Activated T-helper 2 cell treated with anti-CD3 and anti-CD28 coated beads, Interferon-gamma antibody, Interleukin-2, Interleukin-4, amounts not matched to agents 10 μg/mL and 5 μg/mL and 100 μg/mL, durations not matched to agents 14 hours and 24 hours and 36 hours (primary cell): ENCODE measurements at regions not wholly inside any gene's neighbourhood (a gene's known extent, or its start where the extent isn't known, plus 50 kb on each side); places are given as distances from the start of the nearest gene placed in this dataset.

Experiments
- DNase-seq: peaks from one replicate; pipeline ENCODE4 v3.0.0; 2021; ENCODE audit warnings: low spot score
- H3K27ac Mint-ChIP-seq: one replicate; pipeline ENCODE4 v1.8.0; 2021; ENCODE audit warnings: mixed read lengths
- H3K27me3 Mint-ChIP-seq: one replicate; pipeline ENCODE4 v1.8.0; 2021; ENCODE audit warnings: low read depth, mixed read lengths
- H3K36me3 Mint-ChIP-seq: one replicate; pipeline ENCODE4 v1.8.0; 2021; ENCODE audit warnings: low read depth, mixed read lengths
- H3K4me1 Mint-ChIP-seq: one replicate; pipeline ENCODE4 v1.8.0; 2021; ENCODE audit warnings: low read depth, mixed read lengths
- H3K4me3 Mint-ChIP-seq: one replicate; pipeline ENCODE4 v1.8.0; 2021; ENCODE audit warnings: low read depth, mild to moderate bottlenecking, moderate library complexity, mixed read lengths
- H3K9me3 Mint-ChIP-seq: one replicate; pipeline ENCODE4 v1.8.0; 2021; ENCODE audit warnings: mixed read lengths
- intact Hi-C: fragments of 100-400 bp; cut with micrococcal nuclease; formaldehyde crosslinking; loops from one replicate; pipeline ENCODE4 v1.15.1; 2023

DNA sequence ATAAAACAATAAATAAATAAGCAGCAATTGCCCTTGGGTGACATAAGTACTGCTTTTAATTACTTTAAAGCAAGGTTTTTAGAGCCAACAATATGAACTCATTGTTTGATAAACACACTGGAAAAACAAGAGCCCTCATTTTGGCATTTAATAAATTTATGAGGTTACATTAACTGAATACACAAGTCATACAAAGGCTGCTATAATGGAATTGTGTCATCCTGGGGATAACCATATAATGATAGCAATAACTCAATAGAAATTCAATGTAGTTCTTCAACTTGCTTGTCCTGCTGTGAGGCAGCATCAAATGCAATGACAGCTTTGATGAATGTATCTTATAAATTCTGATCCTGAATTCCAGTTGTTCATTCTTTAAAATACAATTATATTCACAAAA, 1512.5 kb downstream of the STIM2 start:
- Mint-ChIP-seq H3K27ac (no peak overlapping the region), H3K9me3 (peaks cover 44% of the 10 kb centered on the region), H3K4me1 (no peaks in the 10 kb centered on the region), H3K27me3 (no peaks in the 10 kb centered on the region), H3K36me3 (no peaks in the 10 kb centered on the region), H3K4me3 (no peak overlapping the region)
- DNase-seq, result no peak
- intact Hi-C loops, result no loop called here

DNA sequence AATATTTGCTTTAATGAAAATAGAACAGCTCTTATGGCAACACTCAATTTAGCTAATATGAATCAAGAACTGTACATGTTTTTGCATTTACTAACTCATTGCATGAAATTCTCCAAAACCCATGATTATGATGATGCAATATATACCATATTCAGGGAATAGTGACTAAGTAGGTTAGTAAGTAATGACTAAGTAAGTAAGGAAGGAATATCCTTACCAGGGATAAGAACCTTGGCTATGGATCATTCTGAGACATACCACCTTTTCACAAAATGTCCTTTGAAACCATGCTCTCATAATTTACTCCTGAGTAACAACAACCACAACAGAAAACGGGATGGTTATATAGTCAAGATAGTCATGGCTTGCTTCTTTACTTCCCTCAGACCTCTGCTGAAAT, 1513.0 kb downstream of the STIM2 start:
- Mint-ChIP-seq H3K27ac (no peak overlapping the region), H3K4me3 (no peak overlapping the region), H3K36me3 (no peaks in the 10 kb centered on the region), H3K27me3 (no peaks in the 10 kb centered on the region), H3K9me3 (peaks cover 46% of the 10 kb centered on the region), H3K4me1 (no peaks in the 10 kb centered on the region)
- DNase-seq, result no peak
- intact Hi-C loops, result no loop called here

DNA sequence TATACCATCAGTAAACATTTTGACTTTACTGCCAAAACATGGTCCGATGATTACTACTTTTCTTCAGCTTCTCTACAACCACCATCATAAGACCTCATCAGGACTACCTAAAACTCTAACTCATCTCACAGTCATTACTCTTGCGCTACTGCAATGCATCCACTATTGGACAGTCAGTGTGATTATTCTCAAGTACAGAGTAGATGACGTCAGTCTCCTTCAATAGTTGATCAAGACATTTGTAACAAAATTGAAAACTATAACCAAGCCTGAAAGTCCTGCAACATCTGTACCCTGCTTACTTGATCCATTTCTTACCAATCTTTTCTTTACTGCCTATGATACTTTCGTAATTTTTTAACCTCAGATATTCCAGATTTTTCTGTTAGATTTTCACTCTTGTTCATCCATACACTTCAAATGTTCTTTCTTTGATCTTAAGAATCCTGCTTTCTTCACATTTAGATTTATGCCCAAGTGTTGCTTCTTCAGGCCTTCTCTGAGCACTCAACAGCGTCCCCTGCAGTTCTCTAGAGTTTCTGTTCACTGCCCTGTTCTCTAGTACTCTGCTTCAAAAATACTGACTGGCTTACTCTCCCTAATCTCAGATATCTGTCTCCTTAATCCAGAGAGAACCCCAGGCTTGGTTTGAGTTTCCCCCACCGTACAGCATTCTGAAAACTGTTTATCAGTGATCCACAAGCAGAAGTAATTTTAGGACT, 1517.6 kb downstream of the STIM2 start:
- H3K27me3 Mint-ChIP-seq, result no peaks in the 10 kb centered on the region
- peaks cover 35% of the 10 kb centered on the region for H3K9me3 Mint-ChIP-seq
- no peak for DNase-seq
- H3K36me3 Mint-ChIP-seq, result no peaks in the 10 kb centered on the region
- H3K4me3 Mint-ChIP-seq, result no peak overlapping the region
- intact Hi-C loops, result no loop called here
- no peak overlapping the region for H3K27ac Mint-ChIP-seq
- no peaks in the 10 kb centered on the region for H3K4me1 Mint-ChIP-seq

DNA sequence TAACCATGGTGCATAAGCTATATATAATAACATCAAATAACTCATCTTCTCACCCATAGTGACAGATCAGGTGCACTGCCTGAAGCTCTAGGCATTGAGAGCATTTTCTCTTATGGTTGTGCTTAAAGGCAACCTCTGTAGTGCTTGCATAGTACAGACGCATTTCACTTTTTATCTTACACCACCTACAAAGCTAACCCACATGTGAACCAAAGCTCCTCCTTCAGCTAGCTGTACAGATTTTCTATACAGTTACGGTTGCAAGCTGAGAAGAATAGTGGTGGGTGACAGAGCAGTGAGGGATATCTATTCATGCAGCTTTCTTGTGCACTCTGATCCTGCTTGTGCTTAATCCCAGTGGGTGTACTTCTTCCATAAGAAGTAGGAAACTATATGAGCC, 1525.2 kb downstream of the STIM2 start:
- Mint-ChIP-seq H3K9me3 (peaks cover 14% of the 10 kb centered on the region), H3K4me1 (no peaks in the 10 kb centered on the region), H3K4me3 (no peak overlapping the region), H3K36me3 (no peaks in the 10 kb centered on the region), H3K27me3 (no peaks in the 10 kb centered on the region), H3K27ac (no peak overlapping the region)
- intact Hi-C loops, result no loop called here
- no peak for DNase-seq

DNA sequence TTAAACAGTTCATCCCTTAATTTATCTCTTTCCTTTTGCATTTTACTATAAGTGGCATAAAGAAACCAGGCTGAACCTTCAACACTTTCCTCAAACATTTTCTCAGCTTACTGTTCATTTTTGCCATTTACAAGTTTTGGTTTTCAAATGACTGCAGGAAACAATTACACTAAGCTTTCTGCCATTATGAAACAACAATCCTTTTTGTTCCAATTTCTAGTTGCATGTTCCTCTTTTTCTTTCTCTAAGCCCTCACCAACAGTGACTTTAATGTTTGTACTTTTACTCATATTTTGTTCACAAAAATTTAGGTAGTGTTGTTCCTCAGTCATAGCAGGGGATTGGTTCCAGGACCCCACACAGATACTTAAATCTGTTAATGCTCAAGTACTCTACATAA, 1526.1 kb downstream of the STIM2 start:
- intact Hi-C loops, result no loop called here
- no peak overlapping the region for H3K4me3 Mint-ChIP-seq
- H3K36me3 Mint-ChIP-seq, result no peaks in the 10 kb centered on the region
- no peak for DNase-seq
- H3K27me3 Mint-ChIP-seq, result no peaks in the 10 kb centered on the region
- H3K9me3 Mint-ChIP-seq, result peaks cover 18% of the 10 kb centered on the region
- no peak overlapping the region for H3K27ac Mint-ChIP-seq
- no peaks in the 10 kb centered on the region for H3K4me1 Mint-ChIP-seq

DNA sequence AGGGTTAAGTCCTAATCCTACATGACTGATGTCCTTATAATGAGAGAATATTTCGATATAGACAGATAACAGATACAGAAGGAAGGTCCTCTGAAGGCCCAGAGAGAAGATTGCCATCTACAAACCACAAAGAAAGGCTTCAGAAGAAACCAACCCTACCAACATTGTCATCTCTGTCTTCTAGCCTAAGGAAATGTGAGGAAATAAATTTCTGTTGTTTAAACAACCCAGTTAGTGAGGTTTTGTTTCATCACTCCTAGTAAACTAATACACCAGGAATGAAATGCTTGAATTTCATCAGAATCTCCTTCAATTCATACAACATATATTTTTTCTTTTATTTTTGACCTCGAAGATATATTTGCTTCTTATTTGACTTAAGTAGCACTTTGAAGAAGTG, 1527.8 kb downstream of the STIM2 start:
- no peak for DNase-seq
- Mint-ChIP-seq H3K36me3 (no peaks in the 10 kb centered on the region), H3K4me3 (no peak overlapping the region), H3K27ac (no peak overlapping the region), H3K4me1 (no peaks in the 10 kb centered on the region), H3K27me3 (no peaks in the 10 kb centered on the region), H3K9me3 (peaks cover 30% of the 10 kb centered on the region)
- intact Hi-C loops, result no loop called here

DNA sequence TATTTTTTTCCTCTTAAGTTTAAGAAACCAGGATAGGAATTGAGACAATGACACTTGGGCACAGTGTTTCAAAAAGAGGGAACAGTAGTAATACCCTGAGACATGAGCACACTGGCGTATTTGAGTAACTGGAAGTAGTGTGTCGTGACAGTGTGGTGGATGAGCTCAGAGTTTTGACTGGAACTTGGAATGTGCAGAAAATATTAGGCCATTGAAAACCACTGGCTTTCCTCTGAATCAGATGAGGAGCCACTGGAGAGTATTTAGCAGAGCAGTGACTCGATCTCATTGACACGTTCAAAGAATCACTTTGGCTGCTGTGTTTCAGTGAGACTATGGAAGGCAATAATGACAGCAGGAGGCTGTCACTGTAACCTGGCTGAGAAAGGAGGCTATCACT, 1531.2 kb downstream of the STIM2 start:
- H3K9me3 Mint-ChIP-seq, result peaks cover 32% of the 10 kb centered on the region
- intact Hi-C loops, result no loop called here
- no peaks in the 10 kb centered on the region for H3K27me3 Mint-ChIP-seq
- H3K4me1 Mint-ChIP-seq, result no peaks in the 10 kb centered on the region
- H3K4me3 Mint-ChIP-seq, result no peak overlapping the region
- no peaks in the 10 kb centered on the region for H3K36me3 Mint-ChIP-seq
- H3K27ac Mint-ChIP-seq, result no peak overlapping the region
- no peak for DNase-seq

DNA sequence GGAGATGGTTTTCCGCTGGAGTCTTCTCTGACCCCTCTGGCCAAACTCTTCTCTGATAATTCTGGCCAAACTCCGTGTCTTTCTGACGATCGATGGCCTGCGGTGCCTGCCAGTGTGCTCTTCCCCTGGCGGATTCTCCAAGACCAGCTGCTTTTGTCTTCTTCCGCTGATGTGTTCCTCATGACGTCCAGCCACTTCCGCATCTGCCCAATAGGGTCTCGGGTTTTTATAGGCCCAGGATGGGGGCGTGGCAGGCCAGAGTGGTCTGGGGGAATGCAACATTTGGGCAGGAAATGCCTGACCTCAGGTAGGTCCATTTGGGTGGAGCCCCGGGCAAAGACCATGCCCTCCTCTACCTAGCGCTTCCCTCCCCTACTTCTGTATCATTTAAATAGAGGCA, 1542.1 kb downstream of the STIM2 start:
- no peaks in the 10 kb centered on the region for H3K4me1 Mint-ChIP-seq
- no peak overlapping the region for H3K4me3 Mint-ChIP-seq
- H3K36me3 Mint-ChIP-seq, result no peaks in the 10 kb centered on the region
- intact Hi-C loops, result no loop called here
- H3K27me3 Mint-ChIP-seq, result no peaks in the 10 kb centered on the region
- DNase-seq, result no peak
- peaks cover 40% of the 10 kb centered on the region for H3K9me3 Mint-ChIP-seq
- no peak overlapping the region for H3K27ac Mint-ChIP-seq

DNA sequence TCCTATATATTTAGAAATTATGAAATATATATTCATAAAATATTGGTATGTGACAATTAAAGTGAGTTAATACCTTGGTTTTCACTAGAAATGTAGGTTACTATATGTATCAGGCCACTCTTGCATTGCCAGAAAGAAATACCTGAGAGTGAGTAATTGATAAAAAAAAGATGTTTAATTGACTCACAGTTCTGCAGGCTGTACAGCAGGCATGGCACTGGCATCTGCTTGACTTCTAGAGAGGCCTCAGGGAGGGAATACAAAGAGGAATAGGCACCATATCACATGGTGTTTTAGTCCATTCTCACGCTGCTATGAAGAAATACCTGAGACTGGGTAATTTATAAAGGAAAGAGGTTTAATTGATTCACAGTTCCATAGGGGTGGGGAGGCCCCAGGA, 1560.6 kb downstream of the STIM2 start:
- Mint-ChIP-seq H3K9me3 (peaks cover 20% of the 10 kb centered on the region), H3K36me3 (no peaks in the 10 kb centered on the region), H3K4me1 (no peaks in the 10 kb centered on the region), H3K27me3 (no peaks in the 10 kb centered on the region), H3K27ac (no peak overlapping the region), H3K4me3 (no peak overlapping the region)
- intact Hi-C loops, result no loop called here
- no peak for DNase-seq

DNA sequence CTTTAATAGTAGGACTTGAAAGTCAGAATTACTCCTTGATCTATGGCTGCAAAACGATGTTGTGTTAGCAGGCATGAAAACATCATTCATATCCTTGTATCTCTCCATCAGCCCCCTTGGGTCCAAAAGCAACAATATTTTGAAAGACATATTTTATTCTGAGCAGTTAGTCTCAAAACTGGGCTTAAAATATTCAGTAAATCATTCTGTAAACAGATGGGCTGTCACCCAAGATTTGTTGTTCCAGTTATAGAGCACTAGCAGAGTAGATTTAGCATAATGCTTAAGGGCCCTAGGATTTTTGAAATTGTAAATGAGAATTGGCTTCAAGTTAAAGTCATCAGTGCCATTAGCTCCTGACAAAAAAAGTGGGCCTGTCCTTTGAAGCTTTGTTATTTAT, 1565.6 kb downstream of the STIM2 start:
- Mint-ChIP-seq H3K4me3 (no peak overlapping the region), H3K27me3 (no peaks in the 10 kb centered on the region), H3K27ac (no peak overlapping the region), H3K9me3 (peaks cover 22% of the 10 kb centered on the region), H3K4me1 (no peaks in the 10 kb centered on the region), H3K36me3 (no peaks in the 10 kb centered on the region)
- intact Hi-C loops, result no loop called here
- DNase-seq, result no peak

DNA sequence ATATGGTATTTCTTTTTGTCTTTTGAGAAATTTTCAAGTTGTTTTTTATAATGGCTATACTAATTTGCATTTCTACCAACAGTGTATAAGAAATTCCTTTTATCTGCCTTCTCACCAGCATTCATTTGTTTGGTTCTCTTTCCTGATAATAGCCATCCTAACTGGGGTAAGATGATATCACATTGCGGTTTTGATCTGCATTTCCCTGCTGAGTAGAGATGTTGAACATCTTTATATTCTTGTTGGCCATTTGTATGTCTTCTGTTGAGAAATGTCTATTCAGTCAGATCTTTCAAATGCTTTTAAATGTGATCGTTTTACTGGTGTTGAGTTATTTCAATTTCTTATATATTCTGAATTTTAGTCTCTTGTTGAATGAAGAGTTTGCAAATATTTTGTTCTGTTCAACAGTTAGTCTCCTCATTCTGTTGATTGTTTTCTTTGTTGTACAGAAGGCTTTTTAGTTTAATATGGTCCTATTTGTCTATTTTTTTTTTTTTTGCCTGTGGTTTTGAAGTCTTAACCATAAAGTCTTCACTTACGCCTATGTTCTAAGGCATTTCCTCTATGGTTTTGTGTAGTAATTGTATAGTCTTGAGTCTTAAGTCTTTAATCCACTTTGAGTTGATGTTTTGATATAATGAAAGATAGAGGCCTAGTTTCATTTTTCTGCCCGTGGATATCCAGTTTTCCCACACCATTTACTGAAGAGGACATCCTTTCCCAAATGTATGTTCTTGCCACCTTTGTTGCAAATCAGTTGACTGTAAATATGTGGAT, 1566.9 kb downstream of the STIM2 start:
- Mint-ChIP-seq H3K4me3 (no peak overlapping the region), H3K27ac (no peak overlapping the region), H3K36me3 (no peaks in the 10 kb centered on the region), H3K9me3 (peaks cover 21% of the 10 kb centered on the region), H3K4me1 (no peaks in the 10 kb centered on the region), H3K27me3 (no peaks in the 10 kb centered on the region)
- no peak for DNase-seq
- intact Hi-C loops, result no loop called here

DNA sequence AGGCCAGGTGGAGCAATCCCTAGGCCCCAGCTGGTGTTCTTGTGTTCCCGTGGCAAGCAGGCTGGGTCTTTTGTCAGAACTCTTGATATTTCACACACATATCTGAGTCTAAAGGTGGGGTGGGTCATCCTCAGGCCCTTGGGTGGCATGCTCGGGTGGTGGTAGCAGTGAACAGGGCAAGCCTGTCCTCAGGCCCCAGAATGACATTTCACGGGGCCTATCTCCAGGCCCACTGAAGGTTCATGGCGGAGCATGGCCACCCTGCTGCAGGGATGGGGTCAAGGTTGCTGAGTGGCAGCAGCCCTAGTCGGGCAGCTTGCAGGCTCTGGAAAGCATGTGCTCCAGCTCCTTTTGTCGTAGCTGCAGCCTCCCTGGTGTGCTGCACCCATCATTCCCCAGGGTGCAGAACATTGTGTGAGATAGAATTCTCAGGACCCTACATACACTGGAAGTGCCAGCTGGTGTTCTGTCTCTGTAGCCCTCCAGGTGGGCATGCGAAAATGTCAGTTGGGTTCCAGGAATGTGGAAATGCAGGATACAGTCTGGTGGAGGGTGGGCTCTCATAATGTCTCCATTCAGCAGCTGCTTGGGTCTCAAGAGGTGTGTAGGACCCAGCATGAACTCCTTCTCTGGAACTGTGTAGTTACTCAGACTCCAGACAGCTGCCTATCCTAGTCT, 1571.8 kb downstream of the STIM2 start:
- DNase-seq, result no peak
- intact Hi-C loops, result no loop called here
- Mint-ChIP-seq H3K27ac (no peak overlapping the region), H3K9me3 (peaks cover 30% of the 10 kb centered on the region), H3K4me3 (no peak overlapping the region), H3K36me3 (no peaks in the 10 kb centered on the region), H3K4me1 (no peaks in the 10 kb centered on the region), H3K27me3 (no peaks in the 10 kb centered on the region)

DNA sequence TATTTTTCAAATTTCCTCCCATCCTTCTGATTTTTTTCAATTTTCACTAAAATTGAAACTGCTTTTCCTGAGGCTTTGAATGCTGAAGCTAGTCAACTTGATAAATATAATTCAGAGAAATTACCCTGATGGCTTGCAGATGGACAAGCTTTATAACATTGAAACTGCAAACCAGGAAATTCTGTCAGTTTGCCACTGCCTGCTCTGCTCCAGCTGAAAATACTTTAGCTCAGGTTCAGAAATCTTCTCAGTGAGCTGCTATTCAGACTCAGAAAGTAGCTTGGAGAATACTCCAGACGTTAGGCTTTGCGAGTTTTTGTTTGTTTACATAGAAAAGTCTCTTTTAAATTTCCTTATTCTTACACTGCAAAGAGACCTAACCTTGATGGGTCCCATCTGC, 1574.7 kb downstream of the STIM2 start:
- intact Hi-C loops, result no loop called here
- H3K36me3 Mint-ChIP-seq, result no peaks in the 10 kb centered on the region

More for the DNA sequence above, 1574.7 kb downstream of the STIM2 start:
- H3K4me1 Mint-ChIP-seq, result no peaks in the 10 kb centered on the region
- no peak overlapping the region for H3K4me3 Mint-ChIP-seq
- DNase-seq, result no peak
- peaks cover 34% of the 10 kb centered on the region for H3K9me3 Mint-ChIP-seq
- H3K27me3 Mint-ChIP-seq, result no peaks in the 10 kb centered on the region
- H3K27ac Mint-ChIP-seq, result no peak overlapping the region
